ENCODE measurements at regions not wholly inside any gene's neighbourhood (a gene's known extent, or its start where the extent isn't known, plus 50 kb on each side); places are given as distances from the start of the nearest gene placed in this dataset.

- POLR2A ChIA-PET: no interaction called here
- H3K4me2 ChIP-seq: no peak overlapping the region
- DNase-seq (ENCODE audit: low read depth in 1 of 2, low spot score in 1 of 2) (no peak), ATAC-seq (no peak), FAIRE-seq (no peak)
- no peaks in the 10 kb centered on the region for H3K9me3 ChIP-seq
- no peak overlapping the region for H3K4me3 ChIP-seq
- H3K27ac ChIP-seq: no peak overlapping the region
- WGBS (ENCODE audit: missing lambda C conversion rate): 0% methylated on average over 2 of the region's 2 CpGs
- TF ChIP-seq NR3C1 (IDR thresholded peaks at IDR 0.05) (no peak), REST (IDR thresholded peaks at IDR 0.05) (no peak), CTCF (IDR thresholded peaks at IDR 0.05) (no peak), ZSCAN20 (CRISPR knock-in tag; IDR thresholded peaks at IDR 0.05) (no peak), CBX2 (IDR thresholded peaks at IDR 0.05; ENCODE audit: borderline replicate concordance, low read depth) (no peak), JUN (IDR thresholded peaks at IDR 0.05) (no peak), FOSB (CRISPR knock-in tag; IDR thresholded peaks at IDR 0.05) (no peak), ESRRA (IDR thresholded peaks at IDR 0.05; ENCODE audit: borderline replicate concordance, low read length) (no peak), HOXA7 (CRISPR knock-in tag; IDR thresholded peaks at IDR 0.05) (no peak), SMC3 (IDR thresholded peaks at IDR 0.05) (no peak), GATA3 (IDR thresholded peaks at IDR 0.05; ENCODE audit: borderline replicate concordance) (no peak), MAZ (IDR thresholded peaks at IDR 0.05; ENCODE audit: borderline replicate concordance, low read depth, low read length) (no peak), HOXB5 (CRISPR knock-in tag; IDR thresholded peaks at IDR 0.05) (no peak), KDM5A (IDR thresholded peaks at IDR 0.05) (no peak)
- CTCF ChIA-PET: no interaction called here
- no peaks in the 10 kb centered on the region for H3K4me1 ChIP-seq
Observed at GRCh38 chr5:87876616-87877015, 392.0 kb downstream of the TMEM161B start.

DNA sequence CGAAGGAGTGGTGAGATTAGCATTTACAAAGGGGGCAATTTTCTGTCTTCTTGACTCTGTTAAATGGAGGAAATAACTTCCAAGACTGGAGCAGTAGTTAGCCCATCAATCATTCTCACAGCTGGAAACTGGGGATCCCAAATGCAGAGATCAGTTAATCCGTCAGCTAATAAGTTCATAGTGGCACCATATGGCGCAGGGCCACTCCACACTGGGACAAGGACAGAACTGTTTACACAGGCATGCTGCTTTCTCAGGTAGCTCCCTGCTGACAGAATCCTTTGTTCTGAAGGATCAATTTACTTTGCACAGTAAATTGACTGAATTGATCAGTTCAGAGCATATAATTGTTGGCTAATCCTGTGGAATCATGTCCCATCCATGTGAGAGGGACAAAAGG lies 395.7 kb downstream of the TMEM161B start:
- H3K4me2 ChIP-seq: no peak overlapping the region
- no peak for ATAC-seq
- DNase-seq (ENCODE audit: low read depth in 1 of 2, low spot score in 1 of 2): no peak
- POLR2A ChIA-PET: no interaction called here
- H3K9me3 ChIP-seq: no peaks in the 10 kb centered on the region
- no peak overlapping the region for H3K4me3 ChIP-seq
- no peak overlapping the region for H3K27ac ChIP-seq
- no peak for FAIRE-seq
- no peaks in the 10 kb centered on the region for H3K4me1 ChIP-seq
- 1% methylated on average over 3 of the region's 3 CpGs for WGBS (ENCODE audit: missing lambda C conversion rate)
- CTCF ChIA-PET: no interaction called here
- no peak for TF ChIP-seq RARB (CRISPR knock-in tag; IDR thresholded peaks at IDR 0.05)
- no peak for TF ChIP-seq RFX5 (IDR thresholded peaks at IDR 0.05)
- no peak for TF ChIP-seq SMC3 (IDR thresholded peaks at IDR 0.05)
- no peak for TF ChIP-seq ZC3H11A (IDR thresholded peaks at IDR 0.05)
- TF ChIP-seq KDM5A (IDR thresholded peaks at IDR 0.05): no peak
- TF ChIP-seq POLR2AphosphoS2 (conservative IDR thresholded peaks at IDR 0.05; ENCODE audit: low read length): no peak
- TF ChIP-seq, protein P1, sequence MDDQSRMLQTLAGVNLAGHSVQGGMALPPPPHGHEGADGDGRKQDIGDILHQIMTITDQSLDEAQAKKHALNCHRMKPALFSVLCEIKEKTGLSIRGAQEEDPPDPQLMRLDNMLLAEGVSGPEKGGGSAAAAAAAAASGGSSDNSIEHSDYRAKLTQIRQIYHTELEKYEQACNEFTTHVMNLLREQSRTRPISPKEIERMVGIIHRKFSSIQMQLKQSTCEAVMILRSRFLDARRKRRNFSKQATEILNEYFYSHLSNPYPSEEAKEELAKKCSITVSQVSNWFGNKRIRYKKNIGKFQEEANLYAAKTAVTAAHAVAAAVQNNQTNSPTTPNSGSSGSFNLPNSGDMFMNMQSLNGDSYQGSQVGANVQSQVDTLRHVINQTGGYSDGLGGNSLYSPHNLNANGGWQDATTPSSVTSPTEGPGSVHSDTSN (IDR thresholded peaks at IDR 0.05): no peak
- TF ChIP-seq FOSB (CRISPR knock-in tag; IDR thresholded peaks at IDR 0.05): no peak
- no peak for TF ChIP-seq HMGXB4 (CRISPR knock-in tag; IDR thresholded peaks at IDR 0.05; ENCODE audit: borderline replicate concordance)
- no peak for TF ChIP-seq RNF2 (IDR thresholded peaks at IDR 0.05; ENCODE audit: borderline replicate concordance, low read depth)
- no peak for TF ChIP-seq POLR2A (IDR thresholded peaks at IDR 0.05; ENCODE audit: low read length)
- no peak for TF ChIP-seq ZFP36 (IDR thresholded peaks at IDR 0.05; ENCODE audit: borderline replicate concordance, partially characterized antibody)
- no peak for TF ChIP-seq ESRRA (IDR thresholded peaks at IDR 0.05; ENCODE audit: borderline replicate concordance, low read length)
- TF ChIP-seq HOXA7 (CRISPR knock-in tag; IDR thresholded peaks at IDR 0.05): no peak
